ENCODE measurements at regions not wholly inside any gene's neighbourhood (a gene's known extent, or its start where the extent isn't known, plus 50 kb on each side); places are given as distances from the start of the nearest gene placed in this dataset.

- no peak for TF ChIP-seq CTCF (IDR thresholded peaks at IDR 0.05; ENCODE audit: low read depth, low read length, missing input control)
- TF ChIP-seq RAD21 (IDR thresholded peaks at IDR 0.05), result no peak
- TF ChIP-seq, protein P1, sequence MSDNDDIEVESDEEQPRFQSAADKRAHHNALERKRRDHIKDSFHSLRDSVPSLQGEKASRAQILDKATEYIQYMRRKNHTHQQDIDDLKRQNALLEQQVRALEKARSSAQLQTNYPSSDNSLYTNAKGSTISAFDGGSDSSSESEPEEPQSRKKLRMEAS (IDR thresholded peaks at IDR 0.05), result no peak
- TF ChIP-seq ZBTB33 (IDR thresholded peaks at IDR 0.05), result no peak
- no peak for TF ChIP-seq FOXA1 (IDR thresholded peaks at IDR 0.05)
- TF ChIP-seq REST (IDR thresholded peaks at IDR 0.05), result no peak
These were observed 207.8 kb upstream of the TARS1 start for GRCh38 chr5:33232731-33233505.
